ENCODE measurements at regions not wholly inside any gene's neighbourhood (a gene's known extent, or its start where the extent isn't known, plus 50 kb on each side); places are given as distances from the start of the nearest gene placed in this dataset.
"Not testable (repeated sequence)": the region's sequence is repeated elsewhere in the genome, so short reads cannot be mapped to it uniquely, and the experiment has no call there.

DNA sequence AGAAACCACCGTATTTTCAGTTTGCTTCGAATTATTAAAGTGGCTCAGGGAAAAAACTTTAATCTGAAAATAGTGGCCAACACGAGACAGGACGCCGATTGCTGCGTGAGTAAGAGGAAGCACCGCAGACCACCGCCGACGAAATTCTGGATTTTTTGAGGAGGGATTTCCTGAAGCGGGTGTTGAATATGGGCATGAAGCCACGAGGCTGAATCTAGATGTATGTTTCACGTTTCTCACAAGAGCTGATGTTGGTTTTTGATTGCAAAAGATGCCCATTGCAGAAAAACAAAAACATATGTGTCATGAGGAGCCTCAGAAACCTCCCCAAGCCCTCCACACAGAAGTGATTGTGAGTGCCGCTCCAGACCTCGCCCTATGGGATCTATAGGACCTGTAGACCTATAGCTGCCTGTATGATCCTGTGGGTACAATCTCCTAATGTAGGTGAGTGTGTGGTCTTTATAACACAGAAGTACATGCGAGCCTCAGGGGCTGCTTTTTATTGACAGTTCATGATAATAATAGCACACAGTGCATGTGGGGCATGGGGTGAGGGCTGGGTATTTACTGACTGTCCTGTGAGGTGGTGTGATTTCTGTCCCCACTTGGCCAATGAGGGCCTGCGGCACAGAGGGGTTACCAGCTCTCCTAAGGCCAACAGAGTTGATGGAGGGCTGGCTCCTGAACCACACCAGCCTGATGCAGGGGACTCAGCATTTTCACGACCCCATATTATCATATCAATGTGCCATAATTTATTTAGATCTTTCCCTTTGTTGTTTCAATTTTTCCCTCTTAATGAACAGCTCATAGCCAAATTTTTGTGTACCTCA lies 243.9 kb downstream of the DLL1 start:
- DNase-seq (ENCODE audit: low read depth), result no peak

DNA sequence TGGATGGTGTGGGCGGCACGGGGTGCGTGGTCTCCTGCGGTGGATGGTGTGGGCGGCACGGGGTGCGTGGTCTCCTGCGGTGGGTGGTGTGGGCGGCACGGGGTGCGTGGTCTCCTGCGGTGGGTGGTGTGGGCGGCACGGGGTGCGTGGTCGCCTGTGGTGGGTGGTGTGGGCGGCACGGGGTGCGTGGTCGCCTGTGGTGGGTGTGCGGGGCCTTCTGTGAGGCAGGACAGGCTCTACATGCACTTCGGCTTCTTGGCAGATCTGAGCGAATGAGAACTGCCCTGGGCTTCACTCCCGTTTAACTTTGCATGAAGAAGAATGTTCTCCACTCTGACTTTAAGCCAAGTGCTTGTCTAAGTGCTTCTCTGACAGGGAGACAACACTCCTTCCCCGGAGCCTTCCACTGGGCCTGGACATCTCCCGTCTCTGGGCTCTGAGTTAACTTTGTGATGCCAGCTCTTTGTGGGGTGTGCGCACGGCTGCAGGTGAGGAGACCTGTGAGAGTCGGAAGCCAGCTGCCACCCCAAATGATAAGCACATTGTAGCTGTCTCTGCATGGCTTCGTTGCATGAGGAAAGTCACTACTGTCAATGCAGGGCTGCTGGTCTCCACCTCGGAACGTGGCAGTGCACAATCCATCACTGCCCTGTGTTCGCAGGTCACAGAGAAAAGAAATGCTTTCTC lies 244.8 kb downstream of the DLL1 start:
- DNase-seq (ENCODE audit: low read depth), result no peak

DNA sequence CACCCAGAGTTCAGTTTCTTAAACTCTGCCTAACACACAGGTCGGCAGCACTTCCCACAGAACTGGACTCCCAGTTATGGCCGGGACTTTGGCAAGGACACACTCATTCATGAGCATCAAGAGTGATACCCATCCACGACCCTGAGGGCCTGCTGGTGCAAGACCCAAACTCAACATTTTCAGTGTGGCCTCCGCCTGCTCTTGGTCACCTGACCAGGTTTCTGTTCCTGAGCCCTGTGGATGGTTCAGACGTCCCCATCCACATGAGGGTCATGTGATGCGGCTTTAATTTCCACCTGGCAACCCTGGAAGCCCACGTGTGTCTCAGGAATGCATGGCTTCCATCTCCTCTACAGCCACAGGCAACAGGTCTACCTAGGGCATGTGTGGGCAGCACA lies 245.3 kb downstream of the DLL1 start:
- no peak for DNase-seq (ENCODE audit: low read depth)

- DNase-seq (ENCODE audit: low read depth), result no peak
Observed at GRCh38 chr6:170044836-170045562, 245.9 kb downstream of the DLL1 start.

DNA sequence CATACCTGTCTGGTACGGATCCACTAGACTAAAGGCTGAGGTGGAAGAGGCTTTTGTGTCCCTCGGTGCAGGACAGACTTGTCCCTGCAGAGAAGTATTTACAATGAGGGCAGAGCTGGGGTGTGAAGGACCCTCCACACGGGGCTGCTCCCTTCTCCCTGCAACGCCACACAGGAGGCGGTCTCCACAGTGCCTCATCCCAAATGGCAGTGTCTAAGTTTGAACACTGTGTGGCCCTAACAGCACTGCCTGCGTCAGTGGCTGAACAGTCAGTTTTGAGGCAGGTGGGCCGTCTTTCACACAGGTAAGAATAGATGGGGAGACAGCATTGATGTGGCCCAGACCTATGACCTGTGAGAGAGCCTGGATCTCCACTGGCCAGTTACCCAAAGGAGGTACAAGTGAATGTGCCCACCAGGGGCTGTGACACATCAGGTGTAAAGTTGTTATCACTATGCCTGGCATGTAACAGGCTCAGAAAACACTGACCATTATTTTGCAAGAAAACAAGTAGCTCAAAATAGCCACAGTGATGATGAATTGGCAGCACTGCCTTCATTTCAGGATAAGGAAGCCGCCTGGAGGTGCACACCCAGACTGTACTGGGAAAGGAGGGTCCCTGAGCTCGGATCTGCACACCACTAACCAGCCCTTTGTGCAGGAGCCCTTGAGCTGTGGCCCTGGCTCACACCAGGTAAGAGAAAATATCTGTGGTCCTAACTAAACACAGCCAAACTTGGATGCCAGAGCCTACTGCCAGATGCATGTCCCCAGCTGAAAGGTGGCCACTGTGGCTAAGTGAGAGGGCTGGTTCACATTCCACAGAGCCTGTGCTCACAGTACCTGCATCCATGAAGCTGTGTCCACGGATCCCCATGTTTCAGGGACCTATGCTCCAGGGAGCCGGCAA lies 246.7 kb downstream of the DLL1 start:
- no peak for DNase-seq (ENCODE audit: low read depth)

GRCh38 chr6:170043150-170043819 lies 247.6 kb downstream of the DLL1 start:
- DNase-seq (ENCODE audit: low read depth), result no peak

GRCh38 chr6:170042596-170043118 lies 248.2 kb downstream of the DLL1 start:
- no peak for DNase-seq (ENCODE audit: low read depth)

DNA sequence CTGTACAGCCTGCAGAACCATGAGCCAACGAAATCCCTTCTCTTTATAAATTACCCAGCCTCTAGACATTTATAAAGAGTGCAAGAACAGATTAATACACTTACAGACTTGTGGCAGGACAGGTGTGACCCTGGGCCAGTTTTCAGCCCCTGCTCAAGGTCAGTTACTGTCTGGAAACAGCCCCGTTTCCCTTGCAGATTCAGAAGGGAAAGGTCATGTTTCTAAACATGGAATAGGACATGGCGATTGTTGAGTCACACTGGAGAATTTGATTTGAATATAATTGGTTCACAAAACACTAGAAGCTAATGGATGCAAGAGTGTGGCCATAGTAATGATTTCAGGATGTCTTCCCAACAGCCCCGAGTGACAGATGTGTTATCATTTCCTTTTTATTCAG lies 248.8 kb downstream of the DLL1 start:
- DNase-seq (ENCODE audit: low read depth), result no peak

- no peak for DNase-seq (ENCODE audit: low read depth)
Observed at GRCh38 chr6:170041526-170041925, 249.4 kb downstream of the DLL1 start.

- DNase-seq (ENCODE audit: low read depth), result no peak
Observed at GRCh38 chr6:170040906-170041305, 250.0 kb downstream of the DLL1 start.

GRCh38 chr6:170040115-170040500 lies 250.8 kb downstream of the DLL1 start:
- DNase-seq (ENCODE audit: low read depth), result no peak

DNA sequence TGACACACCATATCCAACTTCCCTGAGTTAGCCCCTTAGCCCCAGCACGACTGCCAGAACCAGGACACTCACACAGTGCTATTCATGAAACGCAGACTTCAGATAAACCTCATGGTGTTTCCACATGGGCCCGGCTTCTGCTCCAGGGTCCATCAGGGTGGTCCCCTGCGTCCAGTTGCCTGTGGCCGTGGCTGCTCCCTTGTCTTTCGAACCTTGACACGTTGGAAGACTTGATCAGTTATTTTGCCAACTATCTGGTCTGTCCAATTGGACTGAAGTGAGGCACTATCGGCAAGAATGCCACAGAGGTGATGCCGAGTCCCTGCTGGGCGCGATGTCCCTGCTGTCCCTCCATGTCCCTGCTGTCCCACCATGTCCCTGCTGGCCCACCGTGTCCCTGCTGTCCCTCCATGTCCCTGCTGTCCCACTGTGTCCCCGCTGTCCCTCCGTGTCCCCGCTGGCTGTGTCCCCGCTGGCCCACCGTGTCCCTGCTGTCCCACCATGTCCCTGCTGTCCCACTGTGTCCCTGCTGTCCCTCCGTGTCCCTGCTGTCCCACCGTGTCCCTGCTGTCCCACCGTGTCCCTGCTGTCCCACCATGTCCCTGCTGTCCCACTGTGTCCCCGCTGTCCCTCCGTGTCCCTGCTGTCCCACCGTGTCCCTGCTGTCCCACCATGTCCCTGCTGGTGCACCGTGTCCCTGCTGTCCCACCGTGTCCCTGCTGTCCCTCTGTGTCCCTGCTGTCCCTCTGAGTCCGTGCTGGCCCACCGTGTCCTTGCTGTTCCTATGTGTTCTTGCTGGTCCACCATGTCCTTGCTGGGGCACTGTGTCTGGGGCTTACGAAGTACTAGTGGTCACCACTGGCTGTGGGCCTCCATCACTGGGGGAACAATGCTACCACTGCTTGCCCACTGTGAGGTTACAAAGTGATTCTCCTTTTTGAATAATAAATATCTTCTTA lies 251.4 kb downstream of the DLL1 start:
- no peak for DNase-seq (ENCODE audit: low read depth)

GRCh38 chr6:170038708-170039107 lies 252.2 kb downstream of the DLL1 start:
- no peak for DNase-seq (ENCODE audit: low read depth)

DNA sequence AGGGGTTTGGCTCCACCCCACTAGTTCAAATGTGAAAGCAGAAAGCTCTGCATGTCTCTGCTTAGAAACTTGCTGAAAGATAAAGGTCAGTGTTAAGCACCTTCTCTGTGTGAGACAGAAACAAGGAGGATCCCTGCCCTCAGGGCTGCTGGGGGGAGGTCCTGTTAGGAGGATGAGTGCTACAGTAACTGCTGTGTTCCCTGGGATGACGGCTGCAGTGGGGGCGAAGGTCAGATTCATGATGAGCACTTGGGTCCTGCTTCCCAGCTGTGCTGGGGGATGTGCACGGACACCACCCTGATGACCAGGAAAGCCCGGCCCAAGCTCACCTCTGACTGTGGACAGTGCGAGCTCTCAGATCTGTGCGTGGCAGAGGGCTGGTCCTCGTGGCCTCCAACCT lies 252.6 kb downstream of the DLL1 start:
- no peak for DNase-seq (ENCODE audit: low read depth)

DNA sequence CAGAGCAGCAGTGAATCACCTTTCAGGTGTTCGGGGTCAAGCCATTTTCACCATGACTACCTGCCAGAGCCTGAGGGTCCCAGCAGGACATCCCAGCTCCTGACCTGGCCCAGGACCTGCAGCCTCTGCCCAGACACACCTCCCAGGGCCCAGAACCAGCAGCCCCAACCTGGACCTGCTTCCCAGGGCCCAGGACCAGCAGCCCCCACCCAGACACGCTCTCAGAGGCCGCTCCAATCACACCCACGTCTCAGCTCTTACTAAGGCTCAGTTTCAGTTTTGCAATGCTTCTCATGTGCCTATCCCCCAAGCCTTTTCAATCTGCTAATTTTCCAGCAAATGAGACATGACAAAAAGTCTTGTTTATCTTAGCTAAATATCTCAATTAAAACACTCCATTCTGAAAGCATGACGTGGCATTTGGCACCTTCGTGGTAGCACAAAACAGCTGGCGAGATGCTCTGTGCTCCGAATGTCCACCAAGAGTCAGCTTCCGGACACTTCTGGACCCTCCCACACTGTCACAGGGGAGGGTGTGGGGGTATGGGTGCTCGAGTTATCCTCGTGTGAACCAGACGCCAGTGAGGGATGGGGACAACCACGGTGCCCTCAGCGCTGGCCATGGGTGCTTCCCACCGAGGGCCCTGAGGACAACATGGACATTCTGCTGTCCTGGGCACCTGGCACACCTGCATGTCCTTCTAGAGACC lies 253.2 kb downstream of the DLL1 start:
- no peak for DNase-seq (ENCODE audit: low read depth)

- no peak for DNase-seq (ENCODE audit: low read depth)
Observed at GRCh38 chr6:170036916-170037315, 254.0 kb downstream of the DLL1 start.

GRCh38 chr6:170036367-170036766 lies 254.5 kb downstream of the DLL1 start:
- not testable (repeated sequence) for DNase-seq (ENCODE audit: low read depth)

DNA sequence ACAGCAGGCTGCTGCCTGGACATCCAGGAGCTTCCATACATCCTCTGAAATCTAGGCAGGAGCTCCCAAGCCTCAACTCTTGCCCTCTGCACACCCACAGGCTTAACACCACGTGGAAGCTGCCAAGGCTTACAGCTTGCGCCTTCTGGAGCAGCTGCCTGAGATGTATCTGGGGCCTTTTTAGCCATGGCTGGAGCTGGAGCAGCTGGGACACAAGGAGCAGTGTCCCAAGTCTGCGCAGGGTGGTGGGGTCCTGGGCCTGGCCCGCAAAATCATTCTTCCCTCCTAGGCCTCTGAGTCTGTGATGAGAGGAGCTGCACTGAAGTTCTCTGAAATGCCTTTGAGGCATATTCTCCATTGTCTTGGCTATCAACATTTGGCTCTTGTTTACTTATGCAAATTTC lies 255.0 kb downstream of the DLL1 start:
- DNase-seq (ENCODE audit: low read depth), result no peak

DNA sequence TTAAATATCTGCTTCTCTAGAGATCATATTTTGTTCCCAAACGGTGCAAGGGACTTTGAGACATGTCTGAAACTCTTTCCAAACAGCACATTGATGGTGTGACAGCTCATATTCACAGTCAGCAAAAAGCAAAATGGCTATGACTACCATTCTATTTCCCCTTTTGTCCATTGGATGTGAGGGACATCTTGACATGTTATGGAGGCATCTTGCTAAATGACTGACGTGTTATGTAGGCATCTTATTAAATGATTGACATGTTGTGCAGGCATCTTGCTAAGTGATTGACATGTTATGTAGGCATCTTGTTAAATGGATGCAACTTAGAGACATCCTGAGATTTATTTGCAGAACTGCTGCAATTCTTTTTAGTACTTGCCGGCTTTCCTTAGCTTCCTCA lies 255.8 kb downstream of the DLL1 start:
- no peak for DNase-seq (ENCODE audit: low read depth)
